Endothelial cell of umbilical vein (primary cell): ENCODE measurements at regions not wholly inside any gene's neighbourhood (a gene's known extent, or its start where the extent isn't known, plus 50 kb on each side); places are given as distances from the start of the nearest gene placed in this dataset.

Experiments
- POLR2A ChIP-seq: IDR thresholded peaks from 2 replicates; pipeline ENCODE4 v1.6.1; 2012; ENCODE audit warnings: low read depth, mild to moderate bottlenecking, control low read depth, low read length
- TF ChIP-seq, protein P1 (sequence below), 2 donors: IDR thresholded peaks; 1 replicate in 1 of 2; 2 replicates in 1 of 2; pipeline ENCODE4 v1.5.1; 2011; ENCODE audit warnings: low read length in 2 of 2, mild to moderate bottlenecking in 2 of 2, moderate library complexity in 2 of 2, control low read depth in 1 of 2, inconsistent platforms in 1 of 2, low read depth in 1 of 2; ENCODE audit not compliant: insufficient read depth in 1 of 2; ENCODE audit errors: extremely low read depth in 1 of 2
- TF ChIP-seq, protein P2 (sequence below): IDR thresholded peaks from 2 replicates; pipeline ENCODE4 v1.6.1; 2011; ENCODE audit not compliant: insufficient read depth, insufficient read length

DNA sequence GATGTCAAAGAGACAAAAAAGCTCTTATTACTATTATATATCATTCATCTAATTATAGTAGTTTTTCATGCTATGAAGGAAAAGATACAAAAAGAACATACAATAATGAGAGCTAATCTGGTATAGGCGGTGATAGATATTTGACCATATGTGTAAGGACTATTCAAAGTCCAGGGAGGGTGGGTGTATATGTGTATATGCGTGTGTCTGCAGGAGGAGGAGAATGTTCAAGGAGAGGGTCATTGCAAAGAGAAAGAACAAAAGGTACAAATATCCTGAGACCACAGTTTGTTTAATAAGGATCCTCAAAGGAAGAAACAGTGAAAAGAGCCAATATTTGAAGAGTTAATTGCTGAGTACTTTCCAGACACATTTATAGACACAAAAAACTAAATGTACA, 1288.6 kb upstream of the CITED2 start:
- TF ChIP-seq, protein P1, sequence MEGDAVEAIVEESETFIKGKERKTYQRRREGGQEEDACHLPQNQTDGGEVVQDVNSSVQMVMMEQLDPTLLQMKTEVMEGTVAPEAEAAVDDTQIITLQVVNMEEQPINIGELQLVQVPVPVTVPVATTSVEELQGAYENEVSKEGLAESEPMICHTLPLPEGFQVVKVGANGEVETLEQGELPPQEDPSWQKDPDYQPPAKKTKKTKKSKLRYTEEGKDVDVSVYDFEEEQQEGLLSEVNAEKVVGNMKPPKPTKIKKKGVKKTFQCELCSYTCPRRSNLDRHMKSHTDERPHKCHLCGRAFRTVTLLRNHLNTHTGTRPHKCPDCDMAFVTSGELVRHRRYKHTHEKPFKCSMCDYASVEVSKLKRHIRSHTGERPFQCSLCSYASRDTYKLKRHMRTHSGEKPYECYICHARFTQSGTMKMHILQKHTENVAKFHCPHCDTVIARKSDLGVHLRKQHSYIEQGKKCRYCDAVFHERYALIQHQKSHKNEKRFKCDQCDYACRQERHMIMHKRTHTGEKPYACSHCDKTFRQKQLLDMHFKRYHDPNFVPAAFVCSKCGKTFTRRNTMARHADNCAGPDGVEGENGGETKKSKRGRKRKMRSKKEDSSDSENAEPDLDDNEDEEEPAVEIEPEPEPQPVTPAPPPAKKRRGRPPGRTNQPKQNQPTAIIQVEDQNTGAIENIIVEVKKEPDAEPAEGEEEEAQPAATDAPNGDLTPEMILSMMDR (IDR thresholded peaks at IDR 0.05; ENCODE audit: extremely low read depth in 1 of 2, insufficient read depth in 1 of 2, low read depth in 1 of 2, low read length in 2 of 2): no peak
- TF ChIP-seq, protein P2, sequence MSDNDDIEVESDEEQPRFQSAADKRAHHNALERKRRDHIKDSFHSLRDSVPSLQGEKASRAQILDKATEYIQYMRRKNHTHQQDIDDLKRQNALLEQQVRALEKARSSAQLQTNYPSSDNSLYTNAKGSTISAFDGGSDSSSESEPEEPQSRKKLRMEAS: no peak
- TF ChIP-seq POLR2A: no peak
